BLaER1 treated with 17β-estradiol and CSF1 and Interleukin-3, amounts not matched to agents 10 nM and 100 nM (cell line): ENCODE measurements at regions not wholly inside any gene's neighbourhood (a gene's known extent, or its start where the extent isn't known, plus 50 kb on each side); places are given as distances from the start of the nearest gene placed in this dataset.

Experiments used
- H3K27ac ChIP-seq, 11 experiments: shearing (Covaris generic); formaldehyde crosslinking; 2 replicates each; pipeline ENCODE4 v1.8.1; 2022
- H3K27me3 ChIP-seq, 11 experiments: shearing (Covaris generic); formaldehyde crosslinking; 2 replicates each; pipeline ENCODE4 v1.8.1; 2022
- H3K36me3 ChIP-seq, 11 experiments: shearing (Covaris generic); formaldehyde crosslinking; 2 replicates each; pipeline ENCODE4 v1.8.1; 2022
- H3K4me1 ChIP-seq, 10 experiments: shearing (Covaris generic); formaldehyde crosslinking; 2 replicates each; pipeline ENCODE4 v1.8.1; 2022
- H3K4me2 ChIP-seq, 11 experiments: shearing (Covaris generic); formaldehyde crosslinking; 2 replicates each; pipeline ENCODE4 v1.8.1; 2022
- H3K4me3 ChIP-seq, 10 experiments: shearing (Covaris generic); formaldehyde crosslinking; 2 replicates each; pipeline ENCODE4 v1.8.1; 2022
- H3K9ac ChIP-seq, 11 experiments: shearing (Covaris generic); formaldehyde crosslinking; 2 replicates each; pipeline ENCODE4 v1.8.1; 2022
- H3K9me3 ChIP-seq, 11 experiments: shearing (Covaris generic); formaldehyde crosslinking; replicated peaks in 1 of 11; 2 replicates each; pipeline ENCODE4 v1.8.1; 2022
- H4K20me1 ChIP-seq, 11 experiments: shearing (Covaris generic); formaldehyde crosslinking; 2 replicates each; pipeline ENCODE4 v1.8.1; 2022
- Cebpa-rat ChIP-seq, 11 experiments: shearing (Covaris generic); IDR thresholded peaks; 2 replicates each; pipeline ENCODE4 v1.8.1; 2022

DNA sequence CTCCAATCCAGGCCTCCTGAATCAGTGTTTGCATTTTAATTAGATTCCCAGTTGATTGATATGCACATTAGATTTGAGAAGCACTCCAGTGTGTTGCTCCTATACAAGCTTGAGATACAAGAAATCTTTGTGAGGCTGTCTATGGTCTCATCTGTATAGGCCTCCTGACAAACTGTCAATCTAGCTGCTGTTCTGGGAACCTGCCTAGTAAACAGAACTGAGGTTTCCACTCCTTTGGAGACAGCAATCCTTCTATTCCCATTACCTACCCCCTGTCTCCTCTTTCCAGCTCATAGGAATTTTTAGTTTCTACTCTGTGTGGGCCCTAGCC is 306.1 kb upstream of the EMCN start:
- Histone ChIP-seq H3K27me3 (no peaks in the 10 kb centered on the region), H3K4me3 (no peak overlapping the region), H3K4me2 (no peak overlapping the region), H3K36me3 (no peaks in the 10 kb centered on the region), H3K4me1 (0 out of 20 replicates have a peak, but pooled peaks cover 0 to 5% (median 0%) of the 10 kb centered on the region in 10 experiments), H3K9ac (no peak overlapping the region), H4K20me1 (no peaks in the 10 kb centered on the region), H3K9me3 (peaks cover 0 to 3% (median 0%) of the 10 kb centered on the region in 11 experiments; a peak in 3 of 22 replicates), H3K27ac (no peak overlapping the region)
- TF ChIP-seq Cebpa-rat (IDR thresholded peaks at IDR 0.05) = no peak

- Histone ChIP-seq H4K20me1 (no peaks in the 10 kb centered on the region), H3K9ac (no peak overlapping the region), H3K4me3 (no peak overlapping the region), H3K4me1 (0 out of 20 replicates have a peak, but pooled peaks cover 0 to 5% (median 0%) of the 10 kb centered on the region in 10 experiments), H3K27ac (no peak overlapping the region), H3K4me2 (no peak overlapping the region), H3K9me3 (no peaks in the 10 kb centered on the region), H3K27me3 (no peaks in the 10 kb centered on the region), H3K36me3 (no peaks in the 10 kb centered on the region)
- TF ChIP-seq Cebpa-rat (IDR thresholded peaks at IDR 0.05) = no peak
These were observed 305.5 kb upstream of the EMCN start for GRCh38 chr4:100823066-100823992.

DNA sequence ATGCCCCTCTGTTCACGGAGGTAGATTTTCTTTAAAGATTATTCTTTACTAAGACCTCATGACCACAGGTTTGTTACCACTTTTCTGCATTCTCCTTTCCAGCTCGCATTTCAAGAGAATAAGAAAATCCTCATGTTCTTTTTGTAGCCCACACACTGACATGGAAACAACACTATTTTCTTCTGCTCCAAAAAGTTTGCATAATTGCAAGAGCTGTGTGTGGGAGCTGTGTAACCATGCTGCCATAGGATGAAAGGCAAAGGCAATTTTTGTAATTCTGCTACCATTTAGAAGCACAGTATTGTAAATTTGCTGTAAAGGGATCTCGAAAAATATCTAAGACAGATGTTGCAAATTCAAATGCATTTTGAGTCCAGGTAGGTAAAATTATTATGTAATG is 302.4 kb upstream of the EMCN start:
- Histone ChIP-seq H3K9me3 (no peaks in the 10 kb centered on the region), H4K20me1 (no peaks in the 10 kb centered on the region), H3K4me3 (no peak overlapping the region), H3K27ac (no peak overlapping the region), H3K4me1 (no peaks in the 10 kb centered on the region), H3K36me3 (no peaks in the 10 kb centered on the region), H3K4me2 (no peak overlapping the region), H3K9ac (no peak overlapping the region), H3K27me3 (no peaks in the 10 kb centered on the region)
- no peak for TF ChIP-seq Cebpa-rat (IDR thresholded peaks at IDR 0.05)

DNA sequence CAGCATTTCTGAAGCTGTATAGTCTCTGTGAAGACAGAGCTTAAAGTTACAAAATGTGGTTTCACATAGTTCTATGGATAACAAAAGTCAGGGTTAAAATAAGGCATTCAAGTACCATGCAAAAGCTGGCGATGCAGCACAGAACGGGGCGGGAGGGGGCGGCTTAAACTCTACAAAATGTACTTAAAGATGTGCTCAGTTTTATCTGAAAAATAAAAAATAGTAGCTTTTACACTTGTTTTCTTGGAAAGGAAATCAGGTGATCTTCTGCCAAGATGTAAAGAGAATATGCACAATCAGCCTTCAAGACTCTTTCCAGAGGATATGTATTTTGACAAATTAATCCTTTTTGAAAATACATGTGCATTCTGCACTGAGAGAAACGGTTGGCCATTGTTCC is 301.7 kb upstream of the EMCN start:
- Histone ChIP-seq H3K9me3 (no peaks in the 10 kb centered on the region), H3K4me2 (no peak overlapping the region), H3K9ac (no peak overlapping the region), H3K36me3 (no peaks in the 10 kb centered on the region), H4K20me1 (no peaks in the 10 kb centered on the region), H3K27me3 (no peaks in the 10 kb centered on the region), H3K4me1 (no peaks in the 10 kb centered on the region), H3K27ac (no peak overlapping the region), H3K4me3 (no peak overlapping the region)
- no peak for TF ChIP-seq Cebpa-rat (IDR thresholded peaks at IDR 0.05)

DNA sequence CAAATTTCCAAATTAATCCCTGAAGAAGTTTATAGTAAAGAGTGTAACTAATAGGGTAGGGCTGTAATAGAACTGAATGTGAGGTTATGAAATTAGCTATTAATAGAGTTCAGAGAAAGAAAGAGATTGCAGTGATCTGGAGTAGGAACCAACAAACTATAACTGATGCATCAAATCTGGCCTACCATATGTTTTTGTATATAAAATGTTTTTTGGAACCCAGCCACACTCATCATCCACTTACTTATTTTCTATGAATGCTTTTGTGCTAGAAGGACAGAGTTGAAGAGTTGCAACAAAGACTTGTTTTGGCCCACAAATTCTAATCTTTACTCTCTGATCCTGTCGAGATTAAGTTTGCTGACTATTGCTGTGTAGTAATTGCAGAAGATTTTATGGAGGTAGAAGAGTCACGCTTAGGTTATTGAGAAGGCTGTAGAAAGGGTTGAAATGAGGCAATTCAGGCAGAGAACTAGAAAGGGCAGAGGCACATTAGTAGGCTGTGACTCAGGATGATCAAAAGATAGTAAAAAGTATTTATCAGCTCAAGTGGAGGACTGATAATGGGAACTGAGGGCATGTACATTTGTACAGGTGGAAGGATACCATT is 298.7 kb upstream of the EMCN start:
- Histone ChIP-seq H3K4me1 (no peaks in the 10 kb centered on the region), H4K20me1 (no peaks in the 10 kb centered on the region), H3K9me3 (no peaks in the 10 kb centered on the region), H3K27me3 (no peaks in the 10 kb centered on the region), H3K4me2 (no peak overlapping the region), H3K4me3 (no peak overlapping the region), H3K9ac (no peak overlapping the region), H3K27ac (no peak overlapping the region), H3K36me3 (no peaks in the 10 kb centered on the region)
- no peak for TF ChIP-seq Cebpa-rat (IDR thresholded peaks at IDR 0.05)

GRCh38 chr4:100811046-100811445 is 293.2 kb upstream of the EMCN start:
- Histone ChIP-seq H3K27ac (no peak overlapping the region), H3K4me2 (no peak overlapping the region)

GRCh38 chr4:100809506-100809905 is 291.7 kb upstream of the EMCN start:
- no peak overlapping the region for H3K27ac ChIP-seq
- no peaks in the 10 kb centered on the region for H3K36me3 ChIP-seq
- no peak overlapping the region for H3K4me2 ChIP-seq
- no peak overlapping the region for H3K9ac ChIP-seq
- H3K4me1 ChIP-seq = no peaks in the 10 kb centered on the region
- TF ChIP-seq Cebpa-rat (IDR thresholded peaks at IDR 0.05) = no peak
- no peaks in the 10 kb centered on the region for H3K27me3 ChIP-seq
- H3K4me3 ChIP-seq = no peak overlapping the region
- H4K20me1 ChIP-seq = no peaks in the 10 kb centered on the region
- H3K9me3 ChIP-seq = no peaks in the 10 kb centered on the region

More at GRCh38 chr4:100811046-100811445, 293.2 kb upstream of the EMCN start:
- TF ChIP-seq Cebpa-rat (IDR thresholded peaks at IDR 0.05) = no peak
- no peaks in the 10 kb centered on the region for H4K20me1 ChIP-seq
- no peaks in the 10 kb centered on the region for H3K4me1 ChIP-seq
- H3K4me3 ChIP-seq = no peak overlapping the region
- no peaks in the 10 kb centered on the region for H3K36me3 ChIP-seq
- H3K9me3 ChIP-seq = no peaks in the 10 kb centered on the region
- H3K9ac ChIP-seq = no peak overlapping the region
- H3K27me3 ChIP-seq = no peaks in the 10 kb centered on the region

DNA sequence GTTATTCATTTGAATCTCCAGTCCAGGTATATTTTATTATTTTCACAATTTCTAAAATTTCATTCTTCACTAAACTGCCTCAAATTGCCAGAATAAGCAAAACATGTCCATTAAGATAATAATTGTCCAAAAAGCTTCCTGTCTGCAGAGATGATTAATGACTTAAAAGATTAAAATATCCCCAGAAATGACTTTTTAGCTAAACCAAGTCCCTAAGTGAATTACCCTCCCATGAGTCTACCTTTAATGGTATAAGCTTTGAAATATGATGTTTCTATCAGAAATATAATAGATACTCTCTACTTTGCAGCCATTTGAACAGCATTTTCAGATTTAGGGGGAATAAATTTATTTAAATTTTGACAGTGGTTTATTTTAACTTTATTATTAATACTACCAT is 289.2 kb upstream of the EMCN start:
- no peaks in the 10 kb centered on the region for H3K4me1 ChIP-seq
- H4K20me1 ChIP-seq = no peaks in the 10 kb centered on the region
- no peak overlapping the region for H3K4me2 ChIP-seq
- H3K36me3 ChIP-seq = no peaks in the 10 kb centered on the region
- H3K27me3 ChIP-seq = no peaks in the 10 kb centered on the region
- H3K27ac ChIP-seq = no peak overlapping the region
- no peaks in the 10 kb centered on the region for H3K9me3 ChIP-seq
- no peak for TF ChIP-seq Cebpa-rat (IDR thresholded peaks at IDR 0.05)
- no peak overlapping the region for H3K4me3 ChIP-seq
- H3K9ac ChIP-seq = no peak overlapping the region

- no peaks in the 10 kb centered on the region for H3K4me1 ChIP-seq
- no peak overlapping the region for H3K27ac ChIP-seq
- no peaks in the 10 kb centered on the region for H4K20me1 ChIP-seq
- H3K4me3 ChIP-seq = no peak overlapping the region
- 0 out of 22 replicates have a peak, but pooled peaks cover 0 to 4% (median 0%) of the 10 kb centered on the region in 11 experiments for H3K9me3 ChIP-seq
- H3K27me3 ChIP-seq = no peaks in the 10 kb centered on the region
- no peak for TF ChIP-seq Cebpa-rat (IDR thresholded peaks at IDR 0.05)
- H3K36me3 ChIP-seq = no peaks in the 10 kb centered on the region
- H3K9ac ChIP-seq = no peak overlapping the region
- H3K4me2 ChIP-seq = no peak overlapping the region
These were observed 287.7 kb upstream of the EMCN start for GRCh38 chr4:100805538-100805937.
